ENCODE measurements at regions not wholly inside any gene's neighbourhood (a gene's known extent, or its start where the extent isn't known, plus 50 kb on each side); places are given as distances from the start of the nearest gene placed in this dataset.

GRCh38 chr4:8774071-8774470, 97.6 kb downstream of the HMX1 start:
- no peak for DNase-seq (ENCODE audit: low spot score)

- DNase-seq (ENCODE audit: low spot score) = no peak
Measured at GRCh38 chr4:8773124-8773931, 98.3 kb downstream of the HMX1 start.

- no peak for DNase-seq (ENCODE audit: low spot score)
Measured at GRCh38 chr4:8772499-8773123, 99.0 kb downstream of the HMX1 start.

- DNase-seq (ENCODE audit: low spot score) = no peak
Measured at GRCh38 chr4:8771666-8772065, 100.0 kb downstream of the HMX1 start.

- no peak for DNase-seq (ENCODE audit: low spot score)
Measured at GRCh38 chr4:8771258-8771590, 100.4 kb downstream of the HMX1 start.

- no peak for DNase-seq (ENCODE audit: low spot score)
Measured at GRCh38 chr4:8770518-8771257, 101.0 kb downstream of the HMX1 start.

- DNase-seq (ENCODE audit: low spot score) = no peak
Measured at GRCh38 chr4:8769645-8770517, 101.8 kb downstream of the HMX1 start.

GRCh38 chr4:8768357-8768999, 103.2 kb downstream of the HMX1 start:
- DNase-seq (ENCODE audit: low spot score) = no peak

GRCh38 chr4:8766610-8767009, 105.0 kb downstream of the HMX1 start:
- no peak for DNase-seq (ENCODE audit: low spot score)

- DNase-seq (ENCODE audit: low spot score) = no peak
Measured at GRCh38 chr4:8765631-8766590, 105.7 kb downstream of the HMX1 start.

GRCh38 chr4:8765084-8765483, 106.6 kb downstream of the HMX1 start:
- DNase-seq (ENCODE audit: low spot score) = no peak

GRCh38 chr4:8763966-8764901, 107.4 kb downstream of the HMX1 start:
- no peak for DNase-seq (ENCODE audit: low spot score)

- no peak for DNase-seq (ENCODE audit: low spot score)
Measured at GRCh38 chr4:8762951-8763735, 108.5 kb downstream of the HMX1 start.

GRCh38 chr4:8762356-8762755, 109.3 kb downstream of the HMX1 start:
- DNase-seq (ENCODE audit: low spot score) = no peak

- DNase-seq (ENCODE audit: low spot score) = no peak
Measured at GRCh38 chr4:8761824-8762205, 109.8 kb downstream of the HMX1 start.

GRCh38 chr4:8761167-8761823, 110.3 kb downstream of the HMX1 start:
- DNase-seq (ENCODE audit: low spot score) = no peak

GRCh38 chr4:8760561-8760960, 111.1 kb downstream of the HMX1 start:
- no peak for DNase-seq (ENCODE audit: low spot score)

GRCh38 chr4:8759987-8760386, 111.7 kb downstream of the HMX1 start:
- no peak for DNase-seq (ENCODE audit: low spot score)
